NCI-H1436 treated with DMSO at 0.1 percent for 48 hours (cell line): ENCODE measurements at regions not wholly inside any gene's neighbourhood (a gene's known extent, or its start where the extent isn't known, plus 50 kb on each side); places are given as distances from the start of the nearest gene placed in this dataset.

Source experiments
- DNase-seq: peaks from one replicate; lab custom pipeline; 2025; lab: John Stamatoyannopoulos, UW

GRCh38 chr13:111456452-111457230, 136.2 kb downstream of the TEX29 start:
- DNase-seq, result no peak

GRCh38 chr13:111458001-111458531, 137.6 kb downstream of the TEX29 start:
- no peak for DNase-seq

GRCh38 chr13:111458739-111459138, 138.3 kb downstream of the TEX29 start:
- no peak for DNase-seq

- DNase-seq, result no peak
Measured at GRCh38 chr13:111459803-111460547, 139.5 kb downstream of the TEX29 start.

GRCh38 chr13:111460548-111461444, 140.4 kb downstream of the TEX29 start:
- peak; percentile 10 for DNase-seq

GRCh38 chr13:111461445-111462149, 141.2 kb downstream of the TEX29 start:
- DNase-seq, result no peak

GRCh38 chr13:111462221-111462764, 141.9 kb downstream of the TEX29 start:
- no peak for DNase-seq

- no peak for DNase-seq
Measured at GRCh38 chr13:111462944-111463343, 142.5 kb downstream of the TEX29 start.

- no peak for DNase-seq
Measured at GRCh38 chr13:111467111-111467890, 146.9 kb downstream of the TEX29 start.

GRCh38 chr13:111468037-111468959, 147.9 kb downstream of the TEX29 start:
- no peak for DNase-seq

- DNase-seq, result no peak
Measured at GRCh38 chr13:111469450-111469849, 149.0 kb downstream of the TEX29 start.

- no peak for DNase-seq
Measured at GRCh38 chr13:111469916-111470506, 149.6 kb downstream of the TEX29 start.

GRCh38 chr13:111470933-111471332, 150.5 kb downstream of the TEX29 start:
- no peak for DNase-seq

- DNase-seq, result no peak
Measured at GRCh38 chr13:111472083-111472482, 151.6 kb downstream of the TEX29 start.

GRCh38 chr13:111472559-111473460, 152.4 kb downstream of the TEX29 start:
- no peak for DNase-seq

- DNase-seq, result peak; percentile 11
Measured at GRCh38 chr13:111474136-111475002, 153.9 kb downstream of the TEX29 start.

GRCh38 chr13:111475488-111475887, 155.0 kb downstream of the TEX29 start:
- DNase-seq, result no peak
